ENCODE measurements at regions not wholly inside any gene's neighbourhood (a gene's known extent, or its start where the extent isn't known, plus 50 kb on each side); places are given as distances from the start of the nearest gene placed in this dataset.

DNA sequence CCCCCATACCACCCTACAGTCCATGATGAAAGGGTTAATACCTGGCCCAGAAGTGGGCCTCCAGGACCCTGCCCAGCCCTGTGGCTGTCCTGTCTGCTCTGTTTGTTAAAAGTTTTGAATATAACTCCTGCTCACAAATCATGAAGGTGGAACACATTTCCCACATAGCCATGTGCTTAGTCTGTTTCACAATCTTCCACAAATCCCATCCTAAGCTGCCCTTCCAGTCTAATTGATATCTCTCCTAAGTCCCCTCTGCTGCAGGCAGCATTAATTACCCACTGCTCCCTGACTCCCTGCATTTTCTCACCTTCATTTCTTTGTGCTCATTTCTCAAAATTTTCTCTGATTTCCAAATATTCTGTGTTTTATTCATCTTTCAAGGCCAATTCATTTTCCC is 142.6 kb downstream of the AASDH start:
- Mint-ChIP-seq H3K9me3 (ENCODE audit: unreplicated experiment) (no peaks in the 10 kb centered on the region), H3K4me1 (ENCODE audit: low read depth, unreplicated experiment) (peaks cover 47% of the 10 kb centered on the region), H3K27ac (ENCODE audit: unreplicated experiment) (peak overlapping the region; percentile 16), H3K27me3 (ENCODE audit: insufficient read depth, unreplicated experiment) (no peaks in the 10 kb centered on the region), H3K4me3 (ENCODE audit: unreplicated experiment) (no peak overlapping the region), H3K36me3 (ENCODE audit: insufficient read depth, unreplicated experiment) (peaks cover 5% of the 10 kb centered on the region)
- H3K4me3 ChIP-seq (ENCODE audit: low read depth, low read length) = no peak overlapping the region
- CTCF ChIA-PET = no interaction called here
- intact Hi-C loops (cut with micrococcal nuclease; ENCODE audit: unreplicated experiment) = no loop called here
- TF ChIP-seq, protein P1, sequence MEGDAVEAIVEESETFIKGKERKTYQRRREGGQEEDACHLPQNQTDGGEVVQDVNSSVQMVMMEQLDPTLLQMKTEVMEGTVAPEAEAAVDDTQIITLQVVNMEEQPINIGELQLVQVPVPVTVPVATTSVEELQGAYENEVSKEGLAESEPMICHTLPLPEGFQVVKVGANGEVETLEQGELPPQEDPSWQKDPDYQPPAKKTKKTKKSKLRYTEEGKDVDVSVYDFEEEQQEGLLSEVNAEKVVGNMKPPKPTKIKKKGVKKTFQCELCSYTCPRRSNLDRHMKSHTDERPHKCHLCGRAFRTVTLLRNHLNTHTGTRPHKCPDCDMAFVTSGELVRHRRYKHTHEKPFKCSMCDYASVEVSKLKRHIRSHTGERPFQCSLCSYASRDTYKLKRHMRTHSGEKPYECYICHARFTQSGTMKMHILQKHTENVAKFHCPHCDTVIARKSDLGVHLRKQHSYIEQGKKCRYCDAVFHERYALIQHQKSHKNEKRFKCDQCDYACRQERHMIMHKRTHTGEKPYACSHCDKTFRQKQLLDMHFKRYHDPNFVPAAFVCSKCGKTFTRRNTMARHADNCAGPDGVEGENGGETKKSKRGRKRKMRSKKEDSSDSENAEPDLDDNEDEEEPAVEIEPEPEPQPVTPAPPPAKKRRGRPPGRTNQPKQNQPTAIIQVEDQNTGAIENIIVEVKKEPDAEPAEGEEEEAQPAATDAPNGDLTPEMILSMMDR (IDR thresholded peaks at IDR 0.05; ENCODE audit: insufficient read depth in 1 of 2, low read depth in 1 of 2, low read length in 1 of 2, severe bottlenecking in 1 of 2, unreplicated experiment in 1 of 2) = no peak
- peaks cover 72% of the 10 kb centered on the region for H3K4me1 ChIP-seq
- no TSS peak for BruUV-seq (replicated peaks)
- no peaks in the 10 kb centered on the region for H3K36me3 ChIP-seq (ENCODE audit: control insufficient read depth, insufficient read depth, low read length)
- POLR2A ChIA-PET = no interaction called here
- DNase-seq = no peak
- H3K27me3 ChIP-seq (replicated peaks; ENCODE audit: control insufficient read depth, insufficient read depth, low read length) = no peaks in the 10 kb centered on the region
- H3K9me3 ChIP-seq = no peaks in the 10 kb centered on the region

DNA sequence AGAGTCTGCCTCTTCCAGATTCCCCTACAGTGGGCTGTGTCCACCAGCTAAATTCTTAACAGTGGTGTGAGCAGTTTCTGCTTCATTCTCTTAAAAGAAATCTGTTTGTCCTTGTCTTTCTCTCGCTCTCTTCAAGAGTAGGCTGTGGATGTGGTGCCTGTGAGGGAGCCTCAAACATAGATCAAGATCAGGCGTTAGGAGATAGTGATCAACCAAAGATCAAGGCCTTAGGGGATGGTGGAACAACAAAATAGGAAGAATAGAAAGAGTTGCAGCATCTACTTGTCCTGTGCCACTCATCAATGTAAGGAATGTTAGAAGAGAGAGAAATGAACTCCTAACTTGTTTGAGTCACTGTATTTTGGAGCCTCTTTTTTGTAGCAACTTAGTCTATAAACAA is 144.2 kb downstream of the AASDH start:
- H3K4me3 Mint-ChIP-seq (ENCODE audit: unreplicated experiment) = no peak overlapping the region
- Histone ChIP-seq H3K9me3 (no peaks in the 10 kb centered on the region), H3K4me3 (ENCODE audit: low read depth, low read length) (no peak overlapping the region), H3K27me3 (replicated peaks; ENCODE audit: control insufficient read depth, insufficient read depth, low read length) (no peaks in the 10 kb centered on the region), H3K36me3 (ENCODE audit: control insufficient read depth, insufficient read depth, low read length) (no peaks in the 10 kb centered on the region), H3K4me1 (peaks cover 80% of the 10 kb centered on the region)
- peak overlapping the region; percentile 88 for H3K27ac Mint-ChIP-seq (ENCODE audit: unreplicated experiment)
- ChIA-PET POLR2A (no interaction called here), CTCF (no interaction called here)
- intact Hi-C loops (cut with micrococcal nuclease; ENCODE audit: unreplicated experiment) = no loop called here
- no TSS peak for BruUV-seq (replicated peaks)
- H3K27me3 Mint-ChIP-seq (ENCODE audit: insufficient read depth, unreplicated experiment) = no peaks in the 10 kb centered on the region
- H3K4me1 Mint-ChIP-seq (ENCODE audit: low read depth, unreplicated experiment) = peaks cover 54% of the 10 kb centered on the region
- H3K9me3 Mint-ChIP-seq (ENCODE audit: unreplicated experiment) = no peaks in the 10 kb centered on the region
- no peak for DNase-seq
- peaks cover 5% of the 10 kb centered on the region for H3K36me3 Mint-ChIP-seq (ENCODE audit: insufficient read depth, unreplicated experiment)
- TF ChIP-seq, protein P1 (IDR thresholded peaks at IDR 0.05; ENCODE audit: insufficient read depth in 1 of 2, low read depth in 1 of 2, low read length in 1 of 2, severe bottlenecking in 1 of 2, unreplicated experiment in 1 of 2) = no peak

DNA sequence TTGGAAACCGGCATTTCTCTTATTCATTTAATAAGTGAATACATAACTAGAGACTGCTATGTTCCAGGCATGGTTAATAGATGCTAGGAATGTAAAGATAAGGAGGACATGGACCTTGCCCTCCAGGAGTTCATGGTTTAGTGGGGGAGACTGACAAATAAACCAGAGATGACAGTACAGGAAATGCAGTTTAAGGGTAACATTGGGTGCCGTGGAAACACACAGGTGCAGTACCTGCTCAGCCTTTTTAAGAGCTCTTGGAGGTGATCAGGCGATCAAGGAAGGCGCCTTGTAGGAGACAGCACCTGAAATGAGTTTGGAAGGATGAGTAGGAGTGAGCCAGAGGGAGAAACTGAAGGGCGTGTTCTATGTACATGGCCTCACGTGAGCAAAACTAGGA is 145.8 kb downstream of the AASDH start:
- no peaks in the 10 kb centered on the region for H3K9me3 ChIP-seq
- DNase-seq = peak; percentile 77 to 78
- peak overlapping the region; percentile 24 for H3K4me3 ChIP-seq (ENCODE audit: low read depth, low read length)
- H3K36me3 ChIP-seq (ENCODE audit: control insufficient read depth, insufficient read depth, low read length) = no peaks in the 10 kb centered on the region
- Mint-ChIP-seq H3K4me3 (ENCODE audit: unreplicated experiment) (peak overlapping the region; percentile 64), H3K4me1 (ENCODE audit: low read depth, unreplicated experiment) (peaks cover 60% of the 10 kb centered on the region), H3K27ac (ENCODE audit: unreplicated experiment) (peak overlapping the region; percentile 88), H3K9me3 (ENCODE audit: unreplicated experiment) (no peaks in the 10 kb centered on the region), H3K36me3 (ENCODE audit: insufficient read depth, unreplicated experiment) (peaks cover 5% of the 10 kb centered on the region), H3K27me3 (ENCODE audit: insufficient read depth, unreplicated experiment) (no peaks in the 10 kb centered on the region)
- POLR2A ChIA-PET = interaction anchor here (1.0 kb wide), 1 partner anchor 12 kb away, joined by 4 read pairs; no protein-coding TSS in a partner anchor
- peaks cover 83% of the 10 kb centered on the region for H3K4me1 ChIP-seq
- H3K27me3 ChIP-seq (replicated peaks; ENCODE audit: control insufficient read depth, insufficient read depth, low read length) = no peaks in the 10 kb centered on the region
- BruUV-seq (replicated peaks) = no TSS peak
- TF ChIP-seq, protein P1 (IDR thresholded peaks at IDR 0.05; ENCODE audit: insufficient read depth in 1 of 2, low read depth in 1 of 2, low read length in 1 of 2, severe bottlenecking in 1 of 2, unreplicated experiment in 1 of 2) = no peak
- intact Hi-C loops (cut with micrococcal nuclease; ENCODE audit: unreplicated experiment) = loop anchor here (1.0 to 2.0 kb wide), 3 partner anchors 24 to 113 kb away; no protein-coding TSS in a partner anchor
- CTCF ChIA-PET = no interaction called here

All from Caco-2 (cell line).